Activated naive CD8-positive, alpha-beta T cell treated with anti-CD3 and anti-CD28 coated beads, Interleukin-2, amount 50 U/mL, for 24 hours (primary cell): ENCODE measurements at regions not wholly inside any gene's neighbourhood (a gene's known extent, or its start where the extent isn't known, plus 50 kb on each side); places are given as distances from the start of the nearest gene placed in this dataset.
"Not testable (repeated sequence)": the region's sequence is repeated elsewhere in the genome, so short reads cannot be mapped to it uniquely, and the experiment has no call there.

Experiments
- ATAC-seq: fragments of 150-1000 bp; cut with Tn5 transposase; one replicate; pipeline ENCODE4 v1.10.0; 2021
- DNase-seq: peaks from one replicate; pipeline ENCODE4 v3.0.0; 2021
- H3K27ac Mint-ChIP-seq: one replicate; pipeline ENCODE4 v1.8.0; 2021; ENCODE audit warnings: mild to moderate bottlenecking, mixed read lengths
- H3K27me3 Mint-ChIP-seq: one replicate; pipeline ENCODE4 v1.8.0; 2021; ENCODE audit warnings: mixed read lengths
- H3K36me3 Mint-ChIP-seq: one replicate; pipeline ENCODE4 v1.8.0; 2021; ENCODE audit warnings: low read depth, mixed read lengths
- H3K4me1 Mint-ChIP-seq: one replicate; pipeline ENCODE4 v1.8.0; 2021; ENCODE audit warnings: mixed read lengths
- H3K4me3 Mint-ChIP-seq: one replicate; pipeline ENCODE4 v1.8.0; 2021; ENCODE audit warnings: mild to moderate bottlenecking, moderate library complexity, mixed read lengths
- H3K9me3 Mint-ChIP-seq: one replicate; pipeline ENCODE4 v1.8.0; 2021; ENCODE audit warnings: mixed read lengths

GRCh38 chr5:82730913-82731312 lies 346.3 kb downstream of the TMEM167A start:
- peaks cover 11% of the 10 kb centered on the region for H3K4me1 Mint-ChIP-seq
- H3K4me3 Mint-ChIP-seq = no peak overlapping the region
- no peaks in the 10 kb centered on the region for H3K36me3 Mint-ChIP-seq
- no peaks in the 10 kb centered on the region for H3K27me3 Mint-ChIP-seq
- peaks cover 5% of the 10 kb centered on the region for H3K9me3 Mint-ChIP-seq
- H3K27ac Mint-ChIP-seq = no peak overlapping the region
- DNase-seq (no peak), ATAC-seq (no peak)

GRCh38 chr5:82728926-82729702 lies 348.1 kb downstream of the TMEM167A start:
- ATAC-seq (no peak), DNase-seq (no peak)
- Mint-ChIP-seq H3K27ac (no peak overlapping the region), H3K4me1 (peaks cover under 1% of the 10 kb centered on the region), H3K27me3 (no peaks in the 10 kb centered on the region), H3K9me3 (peaks cover 5% of the 10 kb centered on the region), H3K4me3 (no peak overlapping the region), H3K36me3 (no peaks in the 10 kb centered on the region)

GRCh38 chr5:82723168-82723567 lies 354.0 kb downstream of the TMEM167A start:
- no peaks in the 10 kb centered on the region for H3K27me3 Mint-ChIP-seq
- H3K36me3 Mint-ChIP-seq = no peaks in the 10 kb centered on the region
- no peak overlapping the region for H3K4me3 Mint-ChIP-seq
- no peak overlapping the region for H3K27ac Mint-ChIP-seq
- ATAC-seq (no peak), DNase-seq (no peak)
- no peaks in the 10 kb centered on the region for H3K4me1 Mint-ChIP-seq
- H3K9me3 Mint-ChIP-seq = no peaks in the 10 kb centered on the region

- no peak overlapping the region for H3K27ac Mint-ChIP-seq
- H3K4me3 Mint-ChIP-seq = no peak overlapping the region
- H3K4me1 Mint-ChIP-seq = no peaks in the 10 kb centered on the region
- no peaks in the 10 kb centered on the region for H3K9me3 Mint-ChIP-seq
- H3K36me3 Mint-ChIP-seq = no peaks in the 10 kb centered on the region
- no peaks in the 10 kb centered on the region for H3K27me3 Mint-ChIP-seq
- no peak for ATAC-seq
- DNase-seq = no peak
Observed at GRCh38 chr5:82721087-82721410, 356.1 kb downstream of the TMEM167A start.

- no peaks in the 10 kb centered on the region for H3K9me3 Mint-ChIP-seq
- no peak for DNase-seq
- no peak for ATAC-seq
- no peak overlapping the region for H3K27ac Mint-ChIP-seq
- no peaks in the 10 kb centered on the region for H3K36me3 Mint-ChIP-seq
- no peak overlapping the region for H3K4me3 Mint-ChIP-seq
- no peaks in the 10 kb centered on the region for H3K27me3 Mint-ChIP-seq
- H3K4me1 Mint-ChIP-seq = no peaks in the 10 kb centered on the region
Observed at GRCh38 chr5:82720213-82721086, 356.7 kb downstream of the TMEM167A start.

- H3K27ac Mint-ChIP-seq = no peak overlapping the region
- no peaks in the 10 kb centered on the region for H3K27me3 Mint-ChIP-seq
- peak; percentile 49 for ATAC-seq
- H3K9me3 Mint-ChIP-seq = no peaks in the 10 kb centered on the region
- H3K4me1 Mint-ChIP-seq = no peaks in the 10 kb centered on the region
- DNase-seq = no peak
- H3K36me3 Mint-ChIP-seq = no peaks in the 10 kb centered on the region
- no peak overlapping the region for H3K4me3 Mint-ChIP-seq
Observed at GRCh38 chr5:82719368-82719767, 357.8 kb downstream of the TMEM167A start.

- no peak for DNase-seq
- H3K36me3 Mint-ChIP-seq = no peaks in the 10 kb centered on the region
- no peaks in the 10 kb centered on the region for H3K27me3 Mint-ChIP-seq
- H3K9me3 Mint-ChIP-seq = no peaks in the 10 kb centered on the region
- no peaks in the 10 kb centered on the region for H3K4me1 Mint-ChIP-seq
- H3K27ac Mint-ChIP-seq = no peak overlapping the region
- no peak for ATAC-seq
- no peak overlapping the region for H3K4me3 Mint-ChIP-seq
Observed at GRCh38 chr5:82717738-82718137, 359.5 kb downstream of the TMEM167A start.

- H3K4me1 Mint-ChIP-seq, H3K36me3 Mint-ChIP-seq, H3K27ac Mint-ChIP-seq, H3K4me3 Mint-ChIP-seq, H3K9me3 Mint-ChIP-seq, ATAC-seq, DNase-seq, H3K27me3 Mint-ChIP-seq: not testable (repeated sequence)
Observed at GRCh38 chr5:82714732-82715131, 362.5 kb downstream of the TMEM167A start.

GRCh38 chr5:82713811-82714210 lies 363.4 kb downstream of the TMEM167A start:
- H3K4me1 Mint-ChIP-seq = no peaks in the 10 kb centered on the region
- DNase-seq = no peak
- no peak overlapping the region for H3K4me3 Mint-ChIP-seq
- H3K27me3 Mint-ChIP-seq = peaks cover 4% of the 10 kb centered on the region
- H3K36me3 Mint-ChIP-seq = no peaks in the 10 kb centered on the region
- H3K27ac Mint-ChIP-seq = no peak overlapping the region
- ATAC-seq = no peak
- H3K9me3 Mint-ChIP-seq = no peaks in the 10 kb centered on the region

GRCh38 chr5:82707741-82708140 lies 369.5 kb downstream of the TMEM167A start:
- H3K4me1 Mint-ChIP-seq = no peaks in the 10 kb centered on the region
- no peak for ATAC-seq
- peaks cover 4% of the 10 kb centered on the region for H3K27me3 Mint-ChIP-seq
- no peak overlapping the region for H3K4me3 Mint-ChIP-seq
- no peak overlapping the region for H3K27ac Mint-ChIP-seq
- H3K9me3 Mint-ChIP-seq = peaks cover 3% of the 10 kb centered on the region
- no peak for DNase-seq
- H3K36me3 Mint-ChIP-seq = no peaks in the 10 kb centered on the region

GRCh38 chr5:82704381-82704780 lies 372.8 kb downstream of the TMEM167A start:
- Mint-ChIP-seq H3K27ac (no peak overlapping the region), H3K4me1 (no peaks in the 10 kb centered on the region), H3K9me3 (peaks cover 3% of the 10 kb centered on the region), H3K4me3 (no peak overlapping the region), H3K36me3 (no peaks in the 10 kb centered on the region), H3K27me3 (peaks cover 3% of the 10 kb centered on the region)
- DNase-seq = no peak
- no peak for ATAC-seq

- Mint-ChIP-seq H3K4me1 (no peaks in the 10 kb centered on the region), H3K27me3 (no peaks in the 10 kb centered on the region), H3K36me3 (no peaks in the 10 kb centered on the region), H3K4me3 (no peak overlapping the region), H3K9me3 (peaks cover 3% of the 10 kb centered on the region), H3K27ac (no peak overlapping the region)
- no peak for DNase-seq
- no peak for ATAC-seq
Observed at GRCh38 chr5:82702046-82702445, 375.1 kb downstream of the TMEM167A start.

- ATAC-seq = no peak
- Mint-ChIP-seq H3K36me3 (no peaks in the 10 kb centered on the region), H3K9me3 (no peaks in the 10 kb centered on the region), H3K4me1 (no peaks in the 10 kb centered on the region), H3K27me3 (no peaks in the 10 kb centered on the region), H3K4me3 (no peak overlapping the region), H3K27ac (no peak overlapping the region)
- DNase-seq = no peak
Observed at GRCh38 chr5:82699737-82700136, 377.5 kb downstream of the TMEM167A start.

- Mint-ChIP-seq H3K27ac (no peak overlapping the region), H3K27me3 (peaks cover 2% of the 10 kb centered on the region), H3K36me3 (no peaks in the 10 kb centered on the region), H3K4me3 (no peak overlapping the region), H3K4me1 (no peaks in the 10 kb centered on the region), H3K9me3 (no peaks in the 10 kb centered on the region)
- DNase-seq = no peak
- ATAC-seq = no peak
Observed at GRCh38 chr5:82698026-82698425, 379.2 kb downstream of the TMEM167A start.

GRCh38 chr5:82694711-82695285 lies 382.4 kb downstream of the TMEM167A start:
- no peak overlapping the region for H3K4me3 Mint-ChIP-seq
- H3K4me1 Mint-ChIP-seq = no peaks in the 10 kb centered on the region
- peaks cover 2% of the 10 kb centered on the region for H3K27me3 Mint-ChIP-seq
- no peak for DNase-seq
- H3K27ac Mint-ChIP-seq = no peak overlapping the region
- no peaks in the 10 kb centered on the region for H3K36me3 Mint-ChIP-seq
- no peaks in the 10 kb centered on the region for H3K9me3 Mint-ChIP-seq
- no peak for ATAC-seq
